Upper lobe of left lung (tissue), 4 donors: ENCODE measurements at regions not wholly inside any gene's neighbourhood (a gene's known extent, or its start where the extent isn't known, plus 50 kb on each side); places are given as distances from the start of the nearest gene placed in this dataset.

Experiments
- CTCF ChIP-seq, 6 experiments: fragments of 450-650 bp in 4 of 6; fragments of 200-600 bp in 2 of 6; sonication (generic) in 2 of 6; IDR thresholded peaks; one replicate each; pipeline ENCODE4 v1.5.1; 2016 to 2019; ENCODE audit warnings: antibody characterized with exemption in 6 of 6
- EP300 ChIP-seq, 4 donors: sonication (generic); formaldehyde crosslinking; IDR thresholded peaks; one replicate each; pipeline ENCODE4 v1.5.1; 2017; ENCODE audit warnings: antibody characterized with exemption in 4 of 4, control low read depth in 2 of 4
- POLR2A ChIP-seq, 4 donors: fragments of 450-650 bp; IDR thresholded peaks; one replicate each; pipeline ENCODE4 v1.5.1; 2016 to 2017; ENCODE audit warnings: antibody characterized with exemption in 4 of 4, mild to moderate bottlenecking in 2 of 4
- POLR2AphosphoS5 ChIP-seq, 2 donors: sonication (generic); formaldehyde crosslinking; IDR thresholded peaks; one replicate each; pipeline ENCODE4 v1.5.1; 2017; ENCODE audit warnings: antibody characterized with exemption in 2 of 2

- TF ChIP-seq CTCF (IDR thresholded peaks at IDR 0.05) = no peak
- no peak for TF ChIP-seq POLR2A (IDR thresholded peaks at IDR 0.05)
- TF ChIP-seq EP300 (IDR thresholded peaks at IDR 0.05) = no peak
- no peak for TF ChIP-seq POLR2AphosphoS5 (IDR thresholded peaks at IDR 0.05)
These were observed 118.8 kb downstream of the TMCO5A start for GRCh38 chr15:38053205-38053604.
